SW 1271 (cell line): ENCODE measurements at regions not wholly inside any gene's neighbourhood (a gene's known extent, or its start where the extent isn't known, plus 50 kb on each side); places are given as distances from the start of the nearest gene placed in this dataset.
"Not testable (repeated sequence)": the region's sequence is repeated elsewhere in the genome, so short reads cannot be mapped to it uniquely, and the experiment has no call there.

ENCODE experiments used
- DNase-seq, 2 experiments: peaks; one replicate each; lab custom pipeline; 2025; lab: John Stamatoyannopoulos, UW

- DNase-seq: no peak
Measured at GRCh38 chr6:4677011-4677750, 99.0 kb upstream of the CDYL start.

- DNase-seq: no peak
Measured at GRCh38 chr6:4676016-4676415, 100.2 kb upstream of the CDYL start.

GRCh38 chr6:4675121-4675520 lies 101.1 kb upstream of the CDYL start:
- no peak for DNase-seq

- no peak for DNase-seq
Measured at GRCh38 chr6:4673861-4674260, 102.3 kb upstream of the CDYL start.

- DNase-seq: no peak
Measured at GRCh38 chr6:4672772-4673171, 103.4 kb upstream of the CDYL start.

GRCh38 chr6:4671587-4672115 lies 104.6 kb upstream of the CDYL start:
- DNase-seq: no peak

- DNase-seq: no peak
Measured at GRCh38 chr6:4670824-4671409, 105.3 kb upstream of the CDYL start.

GRCh38 chr6:4670290-4670689 lies 105.9 kb upstream of the CDYL start:
- no peak for DNase-seq

GRCh38 chr6:4668271-4669179 lies 107.7 kb upstream of the CDYL start:
- no peak for DNase-seq

- no peak for DNase-seq
Measured at GRCh38 chr6:4667591-4667990, 108.6 kb upstream of the CDYL start.

- DNase-seq: no peak
Measured at GRCh38 chr6:4666886-4667513, 109.2 kb upstream of the CDYL start.

GRCh38 chr6:4665489-4666417 lies 110.5 kb upstream of the CDYL start:
- no peak for DNase-seq

GRCh38 chr6:4664911-4665310 lies 111.3 kb upstream of the CDYL start:
- no peak for DNase-seq

- DNase-seq: no peak
Measured at GRCh38 chr6:4664117-4664626, 112.0 kb upstream of the CDYL start.

GRCh38 chr6:4662886-4663285 lies 113.3 kb upstream of the CDYL start:
- no peak for DNase-seq

- DNase-seq: no peak
Measured at GRCh38 chr6:4661391-4661790, 114.8 kb upstream of the CDYL start.

GRCh38 chr6:4660377-4661321 lies 115.6 kb upstream of the CDYL start:
- DNase-seq: no peak

GRCh38 chr6:4659719-4660118 lies 116.5 kb upstream of the CDYL start:
- DNase-seq: not testable (repeated sequence)

- DNase-seq: no peak
Measured at GRCh38 chr6:4658486-4658885, 117.7 kb upstream of the CDYL start.

GRCh38 chr6:4656106-4656505 lies 120.1 kb upstream of the CDYL start:
- DNase-seq: no peak
